MM.1S (cell line): ENCODE measurements at regions not wholly inside any gene's neighbourhood (a gene's known extent, or its start where the extent isn't known, plus 50 kb on each side); places are given as distances from the start of the nearest gene placed in this dataset.

Experiments
- DNase-seq: peaks from one replicate; pipeline ENCODE4 v3.0.0-alpha.2; 2015
- H2AFZ ChIP-seq: fragments of 300-600 bp; sonication (generic); 2 replicates; pipeline ENCODE4 v1.6.0; 2016; ENCODE audit warnings: antibody characterized with exemption, low read length
- H3F3A ChIP-seq: fragments of 300-600 bp; sonication (generic); 2 replicates; pipeline ENCODE4 v1.6.1; 2016; ENCODE audit warnings: mild to moderate bottlenecking, antibody characterized with exemption, low read length, moderate library complexity, mixed read lengths; ENCODE audit not compliant: insufficient read depth
- H3K27ac ChIP-seq: fragments of 300-600 bp; sonication (generic); 2 replicates; pipeline ENCODE4 v1.5.1; 2016; ENCODE audit warnings: mild to moderate bottlenecking, low read length
- H3K27me3 ChIP-seq: fragments of 300-600 bp; sonication (generic); replicated peaks from 2 replicates; pipeline ENCODE4 v1.6.0; 2016; ENCODE audit warnings: low read length; ENCODE audit not compliant: insufficient read depth
- H3K36me3 ChIP-seq: fragments of 300-600 bp; sonication (generic); replicated peaks from 2 replicates; pipeline ENCODE4 v1.6.1; 2016; ENCODE audit warnings: mild to moderate bottlenecking, low read length, mixed read lengths; ENCODE audit not compliant: insufficient read depth
- H3K4me1 ChIP-seq: fragments of 300-600 bp; sonication (generic); 2 replicates; pipeline ENCODE4 v1.6.1; 2016; ENCODE audit warnings: low read length, mixed read lengths
- H3K4me2 ChIP-seq: fragments of 300-600 bp; sonication (generic); 2 replicates; pipeline ENCODE4 v1.6.0; 2016; ENCODE audit warnings: low read depth, low read length
- H3K4me3 ChIP-seq: fragments of 300-600 bp; sonication (generic); 2 replicates; pipeline ENCODE4 v1.5.1; 2016; ENCODE audit warnings: low read length, mixed read lengths
- H3K79me2 ChIP-seq: fragments of 300-600 bp; sonication (generic); 2 replicates; pipeline ENCODE4 v1.6.1; 2016; ENCODE audit warnings: mixed run types, low read length, mixed read lengths
- H3K9ac ChIP-seq: fragments of 300-600 bp; sonication (generic); 2 replicates; pipeline ENCODE4 v1.6.1; 2016; ENCODE audit warnings: low read length, mixed read lengths
- H3K9me2 ChIP-seq: fragments of 300-600 bp; sonication (generic); replicated peaks from 2 replicates; pipeline ENCODE4 v1.6.1; 2016; ENCODE audit warnings: mild to moderate bottlenecking, low read length, mixed read lengths; ENCODE audit not compliant: insufficient read depth
- H3K9me3 ChIP-seq: fragments of 300-600 bp; sonication (generic); replicated peaks from 2 replicates; pipeline ENCODE4 v1.6.1; 2016; ENCODE audit warnings: mild to moderate bottlenecking, low read length, mixed read lengths; ENCODE audit not compliant: insufficient read depth
- H4K20me1 ChIP-seq: fragments of 300-600 bp; sonication (generic); 2 replicates; pipeline ENCODE4 v1.6.1; 2016; ENCODE audit warnings: mild to moderate bottlenecking, low read length, moderate library complexity, mixed read lengths; ENCODE audit not compliant: insufficient read depth
- CTCF ChIP-seq: fragments of 300-600 bp; sonication (generic); IDR thresholded peaks from 2 replicates; pipeline ENCODE4 v1.5.1; 2016; ENCODE audit warnings: antibody characterized with exemption, low read length, mixed read lengths
- EZH2 ChIP-seq: fragments of 300-600 bp; sonication (generic); optimal IDR thresholded peaks from 2 replicates; pipeline ENCODE3; 2017; ENCODE audit warnings: low read depth, mild to moderate bottlenecking, antibody characterized with exemption, low read length, mixed read lengths
- EZH2phosphoT487 ChIP-seq: fragments of 300-600 bp; sonication (generic); IDR thresholded peaks from 2 replicates; pipeline ENCODE4 v1.6.1; 2018; ENCODE audit warnings: antibody characterized with exemption, low read length

DNA sequence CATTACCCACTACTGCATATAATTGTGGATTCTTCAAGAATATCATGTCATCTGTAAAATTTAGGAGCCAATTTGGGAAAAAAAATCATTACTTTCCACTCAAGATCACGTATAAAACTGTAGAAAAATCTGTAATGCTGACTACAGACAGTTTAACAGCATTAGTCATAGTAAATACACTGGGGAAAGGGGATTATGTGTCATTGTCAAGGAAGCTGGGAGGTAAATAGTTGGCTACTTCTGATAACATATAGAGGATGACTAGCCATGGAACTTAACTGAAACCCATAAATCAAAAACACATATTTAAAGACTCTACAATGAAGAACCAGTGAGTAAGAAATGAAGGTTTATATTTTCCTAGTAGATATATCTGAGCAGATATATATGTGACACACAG is 1666.4 kb upstream of the IGFBP7 start:
- H3K27ac ChIP-seq: no peak overlapping the region
- H3K27me3 ChIP-seq: no peaks in the 10 kb centered on the region
- H3F3A ChIP-seq: no peaks in the 10 kb centered on the region
- H3K9ac ChIP-seq: no peak overlapping the region
- H3K4me3 ChIP-seq: no peak overlapping the region
- no peak for DNase-seq
- H3K36me3 ChIP-seq: no peaks in the 10 kb centered on the region
- no peak overlapping the region for H2AFZ ChIP-seq
- H3K79me2 ChIP-seq: no peaks in the 10 kb centered on the region
- H3K9me2 ChIP-seq: no peaks in the 10 kb centered on the region
- H3K9me3 ChIP-seq: no peaks in the 10 kb centered on the region
- no peaks in the 10 kb centered on the region for H4K20me1 ChIP-seq
- H3K4me2 ChIP-seq: no peak overlapping the region
- no peaks in the 10 kb centered on the region for H3K4me1 ChIP-seq
- TF ChIP-seq EZH2phosphoT487: no peak
- no peak for TF ChIP-seq CTCF
- TF ChIP-seq EZH2: no peak

DNA sequence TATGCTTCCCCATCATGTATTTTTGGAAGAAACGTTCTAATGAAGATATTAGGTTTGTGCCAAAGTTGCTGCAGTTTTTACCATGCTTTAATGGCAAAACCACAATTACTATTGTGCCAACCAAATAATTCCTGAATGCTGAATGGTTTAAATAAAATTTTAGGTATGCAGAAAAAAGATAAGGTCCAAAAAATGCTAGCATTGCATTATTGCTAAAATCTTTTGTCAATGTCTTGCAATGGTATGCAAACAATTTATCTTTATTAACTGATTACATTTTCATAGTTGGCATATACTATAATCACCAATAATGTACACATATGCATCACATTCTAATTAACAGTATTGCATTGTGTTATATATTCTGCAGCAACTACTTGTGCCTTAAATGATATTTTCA is 1657.4 kb upstream of the IGFBP7 start:
- Histone ChIP-seq H3K27me3 (no peaks in the 10 kb centered on the region), H3K9me2 (no peaks in the 10 kb centered on the region), H3K27ac (no peak overlapping the region), H3K9ac (no peak overlapping the region), H4K20me1 (no peaks in the 10 kb centered on the region), H2AFZ (no peak overlapping the region), H3K9me3 (no peaks in the 10 kb centered on the region), H3K4me3 (no peak overlapping the region), H3K36me3 (no peaks in the 10 kb centered on the region), H3K4me2 (no peak overlapping the region), H3K4me1 (no peaks in the 10 kb centered on the region), H3K79me2 (no peaks in the 10 kb centered on the region), H3F3A (no peaks in the 10 kb centered on the region)
- TF ChIP-seq CTCF: no peak
- TF ChIP-seq EZH2: no peak
- no peak for TF ChIP-seq EZH2phosphoT487
- DNase-seq: no peak

DNA sequence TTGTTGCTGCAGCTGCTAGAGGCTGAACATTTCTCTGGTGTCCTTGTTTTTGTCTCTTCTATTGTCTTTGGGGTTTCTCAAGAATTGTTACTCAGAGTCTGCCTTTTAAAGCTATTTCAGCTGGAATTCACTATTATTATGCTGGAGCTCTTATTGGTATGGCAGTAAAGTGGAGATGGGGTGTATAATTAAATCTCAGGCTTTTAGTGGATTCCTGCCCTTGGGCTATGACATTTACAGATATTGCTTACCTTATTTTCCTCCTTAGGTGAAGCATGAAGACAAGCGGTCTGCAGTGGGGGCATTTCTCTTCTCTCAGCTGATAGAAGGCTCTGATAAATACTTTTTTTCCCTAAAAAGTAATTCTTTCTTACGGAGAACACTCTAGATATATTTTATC is 1656.6 kb upstream of the IGFBP7 start:
- no peak for TF ChIP-seq CTCF
- no peak for TF ChIP-seq EZH2phosphoT487
- TF ChIP-seq EZH2: no peak
- no peaks in the 10 kb centered on the region for H3K36me3 ChIP-seq
- H3K27me3 ChIP-seq: no peaks in the 10 kb centered on the region
- no peaks in the 10 kb centered on the region for H3K9me3 ChIP-seq
- no peaks in the 10 kb centered on the region for H4K20me1 ChIP-seq
- H3K4me1 ChIP-seq: no peaks in the 10 kb centered on the region
- H3K9ac ChIP-seq: no peak overlapping the region
- no peak overlapping the region for H3K27ac ChIP-seq
- H3K9me2 ChIP-seq: no peaks in the 10 kb centered on the region
- no peaks in the 10 kb centered on the region for H3F3A ChIP-seq
- no peak overlapping the region for H3K4me2 ChIP-seq
- DNase-seq: no peak
- H2AFZ ChIP-seq: no peak overlapping the region
- no peaks in the 10 kb centered on the region for H3K79me2 ChIP-seq
- H3K4me3 ChIP-seq: no peak overlapping the region
